ENCODE measurements at regions not wholly inside any gene's neighbourhood (a gene's known extent, or its start where the extent isn't known, plus 50 kb on each side); places are given as distances from the start of the nearest gene placed in this dataset.

DNA sequence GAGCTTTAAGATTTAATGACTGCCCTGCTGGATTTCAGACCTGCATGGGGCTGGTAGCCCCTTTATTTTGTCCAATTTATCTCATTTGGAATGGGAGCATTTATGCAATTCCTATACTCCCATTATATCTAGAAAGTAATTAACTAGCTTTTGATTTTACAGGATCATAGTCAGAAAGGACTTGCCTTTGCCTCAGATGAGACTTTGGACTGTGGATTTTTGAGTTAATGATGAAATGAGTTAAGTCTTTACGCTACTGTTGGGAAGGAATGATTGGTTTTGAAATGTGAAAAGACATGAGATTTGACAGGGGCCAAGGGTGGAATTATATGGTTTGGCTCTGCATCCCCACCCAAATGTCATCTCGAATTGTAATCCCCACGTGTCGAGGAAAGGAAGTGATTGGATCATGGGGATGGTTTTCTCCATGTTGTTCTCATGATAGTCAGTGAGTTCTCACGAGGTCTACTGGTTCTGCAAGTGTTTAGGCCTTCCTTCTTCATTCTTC, 213.1 kb upstream of the DCN start:
- no peaks in the 10 kb centered on the region for H3K4me1 ChIP-seq (ENCODE audit: insufficient read depth, low read length, poor library complexity, severe bottlenecking)
- no peaks in the 10 kb centered on the region for H3K9me2 ChIP-seq (ENCODE audit: insufficient read depth, low read length)
- H4K20me1 ChIP-seq (ENCODE audit: insufficient read depth, low read length), result no peaks in the 10 kb centered on the region
- H3K4me2 ChIP-seq (ENCODE audit: low read length), result no peak overlapping the region
- TF ChIP-seq, protein P1, sequence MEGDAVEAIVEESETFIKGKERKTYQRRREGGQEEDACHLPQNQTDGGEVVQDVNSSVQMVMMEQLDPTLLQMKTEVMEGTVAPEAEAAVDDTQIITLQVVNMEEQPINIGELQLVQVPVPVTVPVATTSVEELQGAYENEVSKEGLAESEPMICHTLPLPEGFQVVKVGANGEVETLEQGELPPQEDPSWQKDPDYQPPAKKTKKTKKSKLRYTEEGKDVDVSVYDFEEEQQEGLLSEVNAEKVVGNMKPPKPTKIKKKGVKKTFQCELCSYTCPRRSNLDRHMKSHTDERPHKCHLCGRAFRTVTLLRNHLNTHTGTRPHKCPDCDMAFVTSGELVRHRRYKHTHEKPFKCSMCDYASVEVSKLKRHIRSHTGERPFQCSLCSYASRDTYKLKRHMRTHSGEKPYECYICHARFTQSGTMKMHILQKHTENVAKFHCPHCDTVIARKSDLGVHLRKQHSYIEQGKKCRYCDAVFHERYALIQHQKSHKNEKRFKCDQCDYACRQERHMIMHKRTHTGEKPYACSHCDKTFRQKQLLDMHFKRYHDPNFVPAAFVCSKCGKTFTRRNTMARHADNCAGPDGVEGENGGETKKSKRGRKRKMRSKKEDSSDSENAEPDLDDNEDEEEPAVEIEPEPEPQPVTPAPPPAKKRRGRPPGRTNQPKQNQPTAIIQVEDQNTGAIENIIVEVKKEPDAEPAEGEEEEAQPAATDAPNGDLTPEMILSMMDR (conservative IDR thresholded peaks at IDR 0.05; ENCODE audit: low read length), result no peak
- TF ChIP-seq EZH2phosphoT487 (IDR thresholded peaks at IDR 0.05; ENCODE audit: borderline replicate concordance, low read depth, low read length), result no peak
- H3K79me2 ChIP-seq (ENCODE audit: insufficient read depth, low read depth, low read length), result no peaks in the 10 kb centered on the region
- intact Hi-C loops (cut with micrococcal nuclease; ENCODE audit: unreplicated experiment), result no loop called here
- CTCF ChIA-PET (ENCODE audit: unreplicated experiment), result no interaction called here
- no peak overlapping the region for H2AFZ ChIP-seq (ENCODE audit: low read length)
- H3K27ac ChIP-seq (ENCODE audit: low read depth, low read length, poor library complexity, severe bottlenecking), result no peak overlapping the region
- BruUV-seq (replicated peaks), result no TSS peak
- H3K9me3 ChIP-seq (ENCODE audit: low read length), result no peaks in the 10 kb centered on the region
- no peak overlapping the region for H3K4me3 ChIP-seq (ENCODE audit: low read depth, low read length, poor library complexity, severe bottlenecking)
- POLR2A ChIA-PET, result no interaction called here
- DNase-seq (ENCODE audit: low spot score), result no peak
- no peaks in the 10 kb centered on the region for H3K36me3 ChIP-seq (ENCODE audit: insufficient read depth, low read length)

DNA sequence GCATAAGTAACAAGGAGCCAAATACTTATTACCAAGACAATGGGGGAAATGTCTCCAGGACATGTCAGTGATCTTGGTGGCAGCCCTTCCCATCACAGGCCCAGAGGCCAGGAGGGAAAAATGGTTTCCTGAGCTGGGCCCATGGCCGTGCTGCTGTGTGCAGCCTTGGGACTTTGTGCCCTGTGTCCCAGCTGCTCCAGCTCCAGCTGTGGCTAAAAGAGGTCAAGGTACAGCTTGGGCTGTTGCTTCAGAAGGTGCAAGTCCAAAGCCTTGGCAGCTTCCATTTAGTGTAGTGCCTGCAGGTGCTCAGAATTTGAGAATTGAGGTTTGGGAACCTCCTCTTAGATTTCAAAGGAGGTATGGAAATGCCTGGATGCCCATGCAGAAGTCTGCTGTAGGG, 212.3 kb upstream of the DCN start:
- H3K27ac ChIP-seq (ENCODE audit: low read depth, low read length, poor library complexity, severe bottlenecking), result no peak overlapping the region
- no peaks in the 10 kb centered on the region for H3K79me2 ChIP-seq (ENCODE audit: insufficient read depth, low read depth, low read length)
- no peak for DNase-seq (ENCODE audit: low spot score)
- ChIA-PET CTCF (ENCODE audit: unreplicated experiment) (no interaction called here), POLR2A (interaction anchor here (0.9 kb wide), 1 partner anchor 755 kb away, joined by 3 read pairs; no protein-coding TSS in a partner anchor)
- no peak overlapping the region for H2AFZ ChIP-seq (ENCODE audit: low read length)
- H3K9me3 ChIP-seq (ENCODE audit: low read length), result no peaks in the 10 kb centered on the region
- H4K20me1 ChIP-seq (ENCODE audit: insufficient read depth, low read length), result no peaks in the 10 kb centered on the region
- H3K4me3 ChIP-seq (ENCODE audit: low read depth, low read length, poor library complexity, severe bottlenecking), result no peak overlapping the region
- H3K36me3 ChIP-seq (ENCODE audit: insufficient read depth, low read length), result no peaks in the 10 kb centered on the region
- TF ChIP-seq, protein P1 (conservative IDR thresholded peaks at IDR 0.05; ENCODE audit: low read length), result no peak
- no peak for TF ChIP-seq EZH2phosphoT487 (IDR thresholded peaks at IDR 0.05; ENCODE audit: borderline replicate concordance, low read depth, low read length)
- no TSS peak for BruUV-seq (replicated peaks)
- intact Hi-C loops (cut with micrococcal nuclease; ENCODE audit: unreplicated experiment), result no loop called here
- no peaks in the 10 kb centered on the region for H3K9me2 ChIP-seq (ENCODE audit: insufficient read depth, low read length)
- H3K4me2 ChIP-seq (ENCODE audit: low read length), result no peak overlapping the region
- H3K4me1 ChIP-seq (ENCODE audit: insufficient read depth, low read length, poor library complexity, severe bottlenecking), result no peaks in the 10 kb centered on the region

DNA sequence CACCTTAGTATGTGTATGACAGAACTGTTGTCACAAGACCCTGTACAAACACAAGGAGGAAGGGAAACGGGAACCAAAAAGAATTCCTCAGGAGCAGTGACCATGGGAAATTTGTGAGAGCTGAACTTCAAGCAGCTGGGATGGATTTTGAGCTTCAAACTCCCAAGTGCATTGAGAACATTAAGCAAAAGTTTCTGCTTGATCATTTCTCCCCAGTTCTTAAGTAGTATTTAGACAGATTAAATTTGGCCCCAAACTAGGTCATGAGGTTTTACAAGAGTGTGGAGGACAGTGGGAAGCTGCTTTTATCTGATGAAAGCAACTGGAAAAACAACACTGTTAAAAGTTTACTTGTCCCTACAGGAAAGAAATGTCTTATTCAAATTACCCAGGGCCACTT, 206.0 kb upstream of the DCN start:
- TF ChIP-seq, protein P1 (conservative IDR thresholded peaks at IDR 0.05; ENCODE audit: low read length), result no peak
- no peak for TF ChIP-seq EZH2phosphoT487 (IDR thresholded peaks at IDR 0.05; ENCODE audit: borderline replicate concordance, low read depth, low read length)
- Histone ChIP-seq H3K9me3 (ENCODE audit: low read length) (no peaks in the 10 kb centered on the region), H3K79me2 (ENCODE audit: insufficient read depth, low read depth, low read length) (no peaks in the 10 kb centered on the region), H3K36me3 (ENCODE audit: insufficient read depth, low read length) (no peaks in the 10 kb centered on the region), H3K4me1 (ENCODE audit: insufficient read depth, low read length, poor library complexity, severe bottlenecking) (no peaks in the 10 kb centered on the region), H2AFZ (ENCODE audit: low read length) (no peak overlapping the region), H3K27ac (ENCODE audit: low read depth, low read length, poor library complexity, severe bottlenecking) (no peak overlapping the region), H4K20me1 (ENCODE audit: insufficient read depth, low read length) (no peaks in the 10 kb centered on the region), H3K4me2 (ENCODE audit: low read length) (no peak overlapping the region), H3K9me2 (ENCODE audit: insufficient read depth, low read length) (no peaks in the 10 kb centered on the region; the same call in 1 of the 2 replicates), H3K4me3 (ENCODE audit: low read depth, low read length, poor library complexity, severe bottlenecking) (no peak overlapping the region)
- no peak for DNase-seq (ENCODE audit: low spot score)
- intact Hi-C loops (cut with micrococcal nuclease; ENCODE audit: unreplicated experiment), result loop anchor here (10.0 kb wide), 2 partner anchors 406 to 856 kb away; no protein-coding TSS in a partner anchor
- ChIA-PET CTCF (ENCODE audit: unreplicated experiment) (no interaction called here), POLR2A (no interaction called here)
- no TSS peak for BruUV-seq (replicated peaks)
